Esophagus mucosa (tissue), 1 donor: ENCODE measurements at regions not wholly inside any gene's neighbourhood (a gene's known extent, or its start where the extent isn't known, plus 50 kb on each side); places are given as distances from the start of the nearest gene placed in this dataset.
"Not testable (repeated sequence)": the region's sequence is repeated elsewhere in the genome, so short reads cannot be mapped to it uniquely, and the experiment has no call there.

Experiments used
- ATAC-seq: fragments of 200-7000 bp; cut with Tn5 transposase; one replicate; pipeline ENCODE4 v1.9.1; 2020
- donor health status: DM: yes; HTN: yes; CAD: no.

- ATAC-seq, result no peak
Measured at GRCh38 chr3:166296179-166296783, 459.1 kb upstream of the BCHE start.

GRCh38 chr3:166291186-166291955 lies 454.1 kb upstream of the BCHE start:
- no peak for ATAC-seq

- ATAC-seq, result peak; percentile 44
Measured at GRCh38 chr3:166285001-166285400, 447.8 kb upstream of the BCHE start.

- peak; percentile 39 for ATAC-seq
Measured at GRCh38 chr3:166283840-166284239, 446.6 kb upstream of the BCHE start.

GRCh38 chr3:166282931-166283330 lies 445.7 kb upstream of the BCHE start:
- ATAC-seq, result no peak

- no peak for ATAC-seq
Measured at GRCh38 chr3:166279636-166280035, 442.4 kb upstream of the BCHE start.

GRCh38 chr3:166275024-166275390 lies 437.8 kb upstream of the BCHE start:
- no peak for ATAC-seq

GRCh38 chr3:166274351-166275023 lies 437.3 kb upstream of the BCHE start:
- ATAC-seq, result no peak

- no peak for ATAC-seq
Measured at GRCh38 chr3:166270429-166270828, 433.2 kb upstream of the BCHE start.

GRCh38 chr3:166265153-166265552 lies 427.9 kb upstream of the BCHE start:
- ATAC-seq, result no peak

- ATAC-seq, result no peak
Measured at GRCh38 chr3:166263460-166263859, 426.2 kb upstream of the BCHE start.

GRCh38 chr3:166258293-166258850 lies 421.1 kb upstream of the BCHE start:
- not testable (repeated sequence) for ATAC-seq

- no peak for ATAC-seq
Measured at GRCh38 chr3:166257715-166258114, 420.5 kb upstream of the BCHE start.

GRCh38 chr3:166248784-166249183 lies 411.6 kb upstream of the BCHE start:
- ATAC-seq, result no peak

- no peak for ATAC-seq
Measured at GRCh38 chr3:166243511-166243910, 406.3 kb upstream of the BCHE start.

- ATAC-seq, result no peak
Measured at GRCh38 chr3:166223120-166223519, 385.9 kb upstream of the BCHE start.

GRCh38 chr3:166211451-166211850 lies 374.2 kb upstream of the BCHE start:
- ATAC-seq, result no peak

- ATAC-seq, result no peak
Measured at GRCh38 chr3:166209701-166210100, 372.5 kb upstream of the BCHE start.

GRCh38 chr3:166205158-166205557 lies 367.9 kb upstream of the BCHE start:
- no peak for ATAC-seq

- ATAC-seq, result no peak
Measured at GRCh38 chr3:166201476-166201875, 364.3 kb upstream of the BCHE start.

- no peak for ATAC-seq
Measured at GRCh38 chr3:166199491-166199890, 362.3 kb upstream of the BCHE start.

- no peak for ATAC-seq
Measured at GRCh38 chr3:166195808-166196207, 358.6 kb upstream of the BCHE start.

GRCh38 chr3:166191411-166191810 lies 354.2 kb upstream of the BCHE start:
- ATAC-seq, result no peak

GRCh38 chr3:166190360-166190759 lies 353.1 kb upstream of the BCHE start:
- ATAC-seq, result peak; percentile 85
